ENCODE measurements at regions not wholly inside any gene's neighbourhood (a gene's known extent, or its start where the extent isn't known, plus 50 kb on each side); places are given as distances from the start of the nearest gene placed in this dataset.

DNA sequence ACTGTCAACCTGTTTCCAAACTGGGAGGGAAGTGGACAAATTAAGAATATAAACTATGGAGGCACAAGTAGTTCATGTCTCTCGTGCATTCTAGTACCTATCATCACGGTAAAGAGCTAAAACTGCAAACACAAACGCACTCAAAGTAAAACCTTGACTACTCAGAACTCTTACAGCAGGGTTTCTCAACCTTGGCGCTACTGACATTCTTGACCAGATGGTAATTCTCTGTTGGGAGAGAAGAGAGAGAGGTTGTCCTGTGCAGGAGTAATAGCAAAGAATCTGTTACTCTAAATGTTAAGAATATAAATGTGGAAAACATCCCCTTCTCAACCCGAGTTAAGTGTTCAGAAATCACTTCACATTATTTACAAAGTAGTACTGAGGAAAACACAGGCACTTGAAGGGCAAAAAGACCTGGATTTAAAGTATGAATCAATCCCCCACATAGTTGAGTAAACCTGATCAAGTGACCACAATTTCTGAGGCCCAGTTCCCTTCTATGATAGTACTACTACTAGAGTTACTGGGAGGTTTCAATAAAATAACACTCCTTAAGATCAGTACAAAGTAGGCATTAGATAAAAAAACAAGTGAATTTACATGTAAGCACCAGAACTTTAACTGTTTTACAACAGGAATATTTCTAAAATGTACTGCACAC, 73.1 kb upstream of the ARHGAP32 start:
- no peak for DNase-seq

DNA sequence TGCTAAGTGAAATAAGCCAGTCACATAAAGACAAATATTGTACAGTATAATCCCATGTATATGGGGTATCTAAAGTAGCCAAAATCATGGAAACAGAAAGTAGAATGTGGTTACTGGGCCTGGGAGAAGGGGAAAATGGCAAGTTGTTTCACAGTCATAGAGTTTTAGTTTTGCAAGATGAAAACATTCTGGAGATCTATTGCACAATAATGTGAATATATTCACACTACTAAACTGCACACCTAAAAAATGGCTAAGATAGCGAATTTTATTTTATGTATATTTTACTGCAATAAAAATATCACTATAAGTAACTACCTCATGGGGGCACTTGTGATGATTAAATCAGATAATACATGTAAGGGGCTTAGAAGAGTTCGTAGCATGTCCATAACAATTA, 72.0 kb upstream of the ARHGAP32 start:
- no peak for DNase-seq

DNA sequence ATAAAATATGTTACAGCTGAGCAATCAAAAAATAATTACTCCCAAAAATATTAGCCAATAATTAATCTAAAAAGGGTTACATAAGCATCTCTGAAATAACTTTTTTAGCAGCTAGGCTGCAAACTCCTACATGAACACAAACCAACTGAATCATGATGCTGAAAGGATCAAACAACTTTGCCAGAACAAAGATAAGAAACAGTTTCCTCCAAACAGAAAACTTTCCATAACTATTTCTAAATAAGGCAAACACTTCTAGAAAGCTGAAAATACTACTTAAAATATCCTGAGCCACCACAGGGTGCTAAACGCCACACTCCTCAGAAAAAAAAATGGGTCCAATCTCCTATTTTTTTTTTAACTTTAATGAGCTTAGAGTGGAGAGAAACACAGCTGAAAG, 68.6 kb upstream of the ARHGAP32 start:
- DNase-seq, result no peak

DNA sequence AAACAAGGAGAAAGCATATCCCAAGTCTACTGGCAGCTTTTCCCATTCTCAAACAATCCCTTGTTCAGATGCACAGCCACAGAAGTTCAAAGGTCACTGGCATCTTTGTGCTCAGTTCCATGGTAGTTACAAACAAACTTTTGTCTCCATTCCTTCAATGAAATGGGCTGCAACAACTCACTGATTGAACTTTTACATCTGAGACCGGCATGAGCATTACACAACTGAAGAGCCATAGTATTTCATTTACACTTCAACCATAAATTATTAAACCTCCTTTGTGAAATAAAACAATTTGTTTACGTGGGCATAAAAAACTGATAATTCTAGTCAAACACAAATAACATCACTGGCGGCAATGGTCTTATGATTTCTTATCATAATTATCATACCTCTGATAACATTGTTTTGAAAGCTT, 67.8 kb upstream of the ARHGAP32 start:
- DNase-seq, result no peak

DNA sequence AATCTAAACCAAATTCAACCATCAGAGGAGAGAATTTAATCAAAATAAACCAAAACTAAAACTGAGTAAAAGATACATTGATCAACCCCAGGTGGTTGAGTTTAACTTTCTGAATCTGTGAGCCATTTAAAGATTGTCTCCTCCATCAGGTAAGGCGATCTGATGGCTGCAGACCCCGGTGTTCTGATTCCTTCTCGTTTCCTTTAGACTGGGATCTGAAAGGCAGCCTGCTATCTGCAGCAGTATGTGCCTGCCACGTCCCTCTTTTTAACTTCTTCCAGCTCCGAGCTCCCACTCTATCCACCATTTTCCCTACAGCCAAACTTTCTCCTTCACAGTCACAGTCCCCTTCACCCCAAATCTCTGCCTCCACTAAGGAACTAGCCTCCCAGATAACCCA, 66.1 kb upstream of the ARHGAP32 start:
- DNase-seq, result no peak

DNA sequence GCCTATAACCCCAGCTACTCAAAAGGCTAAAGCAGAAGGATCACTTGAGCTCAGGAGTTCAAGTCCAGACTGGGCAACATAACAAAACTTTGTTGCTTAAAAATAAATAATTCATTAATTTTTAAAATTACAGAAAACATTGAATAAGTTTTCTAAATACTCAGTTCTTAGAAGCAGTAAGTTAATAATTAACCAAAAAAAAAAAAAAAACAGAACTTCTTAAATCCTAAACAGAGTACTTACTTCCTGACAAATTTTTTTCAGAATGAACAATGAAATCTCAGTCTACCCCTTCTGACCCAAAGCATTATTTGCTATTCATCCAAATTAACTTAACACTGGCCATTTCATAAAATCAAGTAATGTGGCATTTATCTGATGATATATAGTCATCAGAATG, 65.4 kb upstream of the ARHGAP32 start:
- no peak for DNase-seq

DNA sequence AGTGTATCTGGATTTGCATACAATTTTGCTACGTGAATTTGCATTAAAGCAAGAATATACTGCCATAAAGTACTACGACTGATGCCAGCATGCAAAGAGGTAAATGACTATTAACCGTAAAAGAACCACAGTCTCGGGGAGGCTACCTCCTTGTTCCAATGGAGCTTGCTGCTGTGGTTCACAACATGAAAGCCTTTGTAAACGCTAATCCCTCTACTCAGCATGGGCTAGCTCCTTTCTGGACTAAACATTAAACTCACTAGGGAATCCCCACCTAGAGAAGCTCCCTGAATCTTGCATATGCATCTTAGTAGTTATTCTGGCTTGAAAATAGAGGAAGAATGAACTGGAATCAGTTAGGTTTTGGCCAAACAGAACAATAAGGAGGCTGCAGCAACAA, 60.5 kb upstream of the ARHGAP32 start:
- no peak for DNase-seq

DNA sequence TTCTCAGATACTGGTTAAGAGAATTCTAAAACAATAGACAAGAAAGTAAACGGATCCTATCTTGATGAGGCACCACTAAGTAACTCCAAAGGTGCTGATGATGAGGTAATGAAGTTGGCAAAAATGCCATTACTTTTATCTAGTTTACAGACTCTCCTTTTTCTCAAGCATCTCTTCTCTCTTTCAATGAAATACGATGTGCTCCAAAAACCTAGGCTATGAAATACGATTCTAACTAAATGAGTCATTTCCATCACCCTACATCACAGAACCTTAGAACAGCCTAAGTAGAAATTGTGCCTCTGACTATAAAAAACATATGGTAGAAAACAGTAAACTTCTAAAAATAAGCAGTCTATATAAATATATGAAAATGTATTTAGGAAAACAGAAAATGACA, 58.9 kb upstream of the ARHGAP32 start:
- DNase-seq, result no peak

DNA sequence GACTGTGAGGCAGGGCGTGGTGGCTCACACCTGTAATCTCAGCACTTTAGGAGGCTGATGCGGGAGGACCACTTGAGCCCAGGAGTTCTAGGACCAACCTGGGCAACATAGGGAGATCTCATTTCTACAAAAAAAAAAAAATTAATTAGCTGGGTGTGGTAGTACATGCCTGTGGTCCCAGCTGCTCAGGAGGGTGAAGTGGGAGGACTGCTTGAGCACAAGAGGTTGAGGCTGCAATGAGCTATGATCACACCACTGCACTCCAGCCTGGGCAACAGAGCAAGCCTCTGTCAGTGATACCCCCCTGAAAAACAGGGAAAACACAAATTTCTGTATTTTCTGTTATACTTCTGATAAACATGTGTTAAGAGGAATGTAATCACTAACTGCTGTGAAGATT, 57.8 kb upstream of the ARHGAP32 start:
- no peak for DNase-seq

DNA sequence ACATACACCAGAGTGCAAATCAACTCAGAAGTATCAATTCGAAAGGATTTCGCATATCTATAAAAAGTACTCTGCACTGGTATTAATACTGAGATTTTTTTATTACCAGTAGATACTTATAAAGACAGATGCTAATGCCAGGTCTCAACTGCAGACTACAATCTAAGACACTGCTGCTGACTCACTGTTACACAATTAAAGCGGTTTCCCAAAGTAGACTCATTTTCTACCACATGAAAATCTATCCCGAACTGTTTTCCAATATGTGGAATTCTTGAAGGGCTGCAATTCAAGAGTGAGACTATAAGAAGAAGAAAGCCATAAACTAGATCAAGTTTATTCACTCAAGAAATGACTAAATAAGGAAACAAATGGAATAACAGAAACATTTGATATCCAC, 57.2 kb upstream of the ARHGAP32 start:
- DNase-seq, result no peak

DNA sequence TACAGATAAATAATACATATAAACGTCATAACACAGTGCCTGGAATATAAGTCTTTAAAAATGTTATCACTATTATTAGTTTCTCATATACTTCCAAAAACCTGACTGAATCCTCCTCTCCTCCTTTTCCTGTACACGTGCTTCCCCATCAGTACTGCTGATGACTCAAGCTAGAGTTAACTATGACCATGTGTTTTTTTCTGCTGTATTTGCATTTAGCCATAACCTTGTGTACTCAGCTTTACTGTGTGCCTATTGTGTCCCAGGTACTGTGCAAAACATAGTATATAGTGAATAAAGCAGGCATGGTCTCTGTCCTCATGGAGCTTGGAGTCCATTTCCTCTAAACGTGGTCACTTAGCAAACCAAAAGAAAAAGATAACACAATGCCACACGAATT, 56.5 kb upstream of the ARHGAP32 start:
- DNase-seq, result no peak

DNA sequence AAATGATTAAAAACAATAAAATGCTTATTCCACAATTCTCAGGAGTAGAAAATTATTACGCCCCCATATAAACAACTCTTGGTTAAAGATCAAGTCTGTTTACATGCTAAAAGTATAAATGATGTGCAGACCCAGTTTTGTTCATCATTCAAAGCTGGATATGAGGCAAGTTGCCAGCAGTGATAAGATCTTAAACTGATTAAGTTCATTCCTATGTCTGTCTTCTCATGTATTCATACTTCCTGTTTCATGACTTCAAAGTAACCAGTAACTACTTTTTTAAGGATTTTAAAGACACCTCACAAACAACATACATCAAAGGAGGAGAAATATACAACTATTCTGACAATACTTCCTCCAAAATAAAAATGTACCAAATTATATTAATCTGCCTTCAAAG, 55.0 kb upstream of the ARHGAP32 start:
- no peak for DNase-seq

DNA sequence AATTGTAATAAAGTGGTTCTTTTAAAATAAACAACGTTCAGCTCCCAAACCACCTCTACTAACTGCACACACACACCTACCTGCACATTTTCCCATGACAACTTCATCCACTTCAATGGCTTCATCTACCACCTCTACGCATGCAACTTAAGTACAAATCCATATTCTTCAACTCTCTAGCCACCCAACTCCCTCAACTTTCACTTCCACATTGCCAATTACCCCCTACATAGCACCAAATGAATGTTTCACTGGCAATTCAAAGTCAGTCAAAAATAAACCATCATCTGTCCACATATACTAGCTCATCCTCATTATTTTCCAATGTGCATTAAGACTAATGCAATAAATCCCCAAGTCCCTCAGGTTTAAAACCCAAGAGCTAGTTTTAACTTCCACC, 50.7 kb upstream of the ARHGAP32 start:
- DNase-seq, result no peak
